Activated CD4-positive, alpha-beta T cell treated with anti-CD3 and anti-CD28 coated beads for 36 hours (primary cell): ENCODE measurements at regions not wholly inside any gene's neighbourhood (a gene's known extent, or its start where the extent isn't known, plus 50 kb on each side); places are given as distances from the start of the nearest gene placed in this dataset.

ENCODE experiments used
- ATAC-seq: fragments of 200-7000 bp; cut with Tn5 transposase; one replicate; pipeline ENCODE4 v1.10.0; 2021; ENCODE audit warnings: mild to moderate bottlenecking, moderate library complexity
- CTCF ChIA-PET: fragments of 350-600 bp; sonication (Branson Sonifier 250); formaldehyde crosslinking; loops from one replicate; lab custom pipeline; 2021; ENCODE audit warnings: antibody characterized with exemption; lab: Charles Lee
- POLR2A ChIA-PET: fragments of 350-600 bp; sonication (Branson Sonifier 250); formaldehyde crosslinking; loops from one replicate; lab custom pipeline; 2021; ENCODE audit warnings: antibody characterized with exemption, inconsistent platforms; lab: Charles Lee
- DNase-seq: peaks from one replicate; pipeline ENCODE4 v3.0.0-alpha.2; 2020
- H3K27ac Mint-ChIP-seq: one replicate; pipeline ENCODE4 v1.8.0; 2021; ENCODE audit warnings: mixed read lengths
- H3K27me3 Mint-ChIP-seq: one replicate; pipeline ENCODE4 v1.8.0; 2021; ENCODE audit warnings: mixed read lengths
- H3K36me3 Mint-ChIP-seq: one replicate; pipeline ENCODE4 v1.8.0; 2021; ENCODE audit warnings: low read depth, mixed read lengths
- H3K4me1 Mint-ChIP-seq: one replicate; pipeline ENCODE4 v1.8.0; 2021; ENCODE audit warnings: mixed read lengths
- H3K4me3 Mint-ChIP-seq: one replicate; pipeline ENCODE4 v1.8.0; 2021; ENCODE audit warnings: mild to moderate bottlenecking, moderate library complexity, mixed read lengths
- H3K9me3 Mint-ChIP-seq: one replicate; pipeline ENCODE4 v1.8.0; 2021; ENCODE audit warnings: low read depth, mixed read lengths
- intact Hi-C, 2 experiments: fragments of 100-400 bp; cut with DNase I in 1 of 2; cut with micrococcal nuclease in 1 of 2; formaldehyde crosslinking; loops; one replicate each; pipeline versions ENCODE4 v1.14.2 to v1.15.1; 2022 to 2024; cut with DNase I, micrococcal nuclease

GRCh38 chr14:53793790-53794505 is 162.7 kb downstream of the BMP4 start:
- intact Hi-C loops: no loop called here
- H3K27me3 Mint-ChIP-seq: no peaks in the 10 kb centered on the region

GRCh38 chr14:53792909-53793308 is 163.7 kb downstream of the BMP4 start:
- Mint-ChIP-seq H3K4me1 (no peaks in the 10 kb centered on the region), H3K4me3 (no peak overlapping the region), H3K27ac (no peak overlapping the region), H3K27me3 (no peaks in the 10 kb centered on the region), H3K9me3 (no peaks in the 10 kb centered on the region), H3K36me3 (no peaks in the 10 kb centered on the region)
- ChIA-PET POLR2A (no interaction called here), CTCF (no interaction called here)
- no peak for ATAC-seq
- intact Hi-C loops: no loop called here
- DNase-seq: no peak

More at GRCh38 chr14:53793790-53794505, 162.7 kb downstream of the BMP4 start:
- ChIA-PET POLR2A (no interaction called here), CTCF (no interaction called here)
- no peak overlapping the region for H3K4me3 Mint-ChIP-seq
- no peak for ATAC-seq
- no peaks in the 10 kb centered on the region for H3K9me3 Mint-ChIP-seq
- no peak overlapping the region for H3K27ac Mint-ChIP-seq
- no peaks in the 10 kb centered on the region for H3K36me3 Mint-ChIP-seq
- no peaks in the 10 kb centered on the region for H3K4me1 Mint-ChIP-seq
- DNase-seq: no peak

- ChIA-PET POLR2A (no interaction called here), CTCF (no interaction called here)
- H3K27me3 Mint-ChIP-seq: no peaks in the 10 kb centered on the region
- no peak for ATAC-seq
- DNase-seq: no peak
- H3K4me3 Mint-ChIP-seq: no peak overlapping the region
- no peaks in the 10 kb centered on the region for H3K36me3 Mint-ChIP-seq
- intact Hi-C loops: no loop called here
- no peak overlapping the region for H3K27ac Mint-ChIP-seq
- no peaks in the 10 kb centered on the region for H3K4me1 Mint-ChIP-seq
- H3K9me3 Mint-ChIP-seq: no peaks in the 10 kb centered on the region
Measured at GRCh38 chr14:53790731-53791500, 165.7 kb downstream of the BMP4 start.

- H3K9me3 Mint-ChIP-seq: peaks cover 3% of the 10 kb centered on the region
- H3K4me1 Mint-ChIP-seq: no peaks in the 10 kb centered on the region
- no peak overlapping the region for H3K27ac Mint-ChIP-seq
- no peaks in the 10 kb centered on the region for H3K27me3 Mint-ChIP-seq
- ATAC-seq (no peak), DNase-seq (no peak)
- POLR2A ChIA-PET: no interaction called here
- H3K36me3 Mint-ChIP-seq: no peaks in the 10 kb centered on the region
- no peak overlapping the region for H3K4me3 Mint-ChIP-seq
- intact Hi-C loops: no loop called here
- CTCF ChIA-PET: no interaction called here
Measured at GRCh38 chr14:53788566-53788965, 168.1 kb downstream of the BMP4 start.

- DNase-seq (no peak), ATAC-seq (no peak)
- intact Hi-C loops: no loop called here
- ChIA-PET CTCF (interaction anchor here (1.3 kb wide), 1 partner anchor 16 kb away, joined by 4 read pairs; no protein-coding TSS in a partner anchor), POLR2A (no interaction called here)
- H3K9me3 Mint-ChIP-seq: peaks cover 3% of the 10 kb centered on the region
- H3K27me3 Mint-ChIP-seq: no peaks in the 10 kb centered on the region
- no peaks in the 10 kb centered on the region for H3K36me3 Mint-ChIP-seq
- H3K4me3 Mint-ChIP-seq: no peak overlapping the region
- H3K4me1 Mint-ChIP-seq: no peaks in the 10 kb centered on the region
- no peak overlapping the region for H3K27ac Mint-ChIP-seq
Measured at GRCh38 chr14:53786045-53786444, 170.6 kb downstream of the BMP4 start.

GRCh38 chr14:53784688-53785087 is 171.9 kb downstream of the BMP4 start:
- intact Hi-C loops: no loop called here
- no peak for DNase-seq
- POLR2A ChIA-PET: no interaction called here
- CTCF ChIA-PET: no interaction called here
- ATAC-seq: no peak
- Mint-ChIP-seq H3K4me3 (no peak overlapping the region), H3K27me3 (no peaks in the 10 kb centered on the region), H3K27ac (no peak overlapping the region), H3K4me1 (no peaks in the 10 kb centered on the region), H3K36me3 (no peaks in the 10 kb centered on the region), H3K9me3 (peaks cover 3% of the 10 kb centered on the region)

- peaks cover 3% of the 10 kb centered on the region for H3K9me3 Mint-ChIP-seq
- H3K4me1 Mint-ChIP-seq: no peaks in the 10 kb centered on the region
- CTCF ChIA-PET: no interaction called here
- H3K36me3 Mint-ChIP-seq: no peaks in the 10 kb centered on the region
- ATAC-seq: no peak
- DNase-seq: no peak
- H3K4me3 Mint-ChIP-seq: no peak overlapping the region
- intact Hi-C loops: no loop called here
- POLR2A ChIA-PET: no interaction called here
- H3K27ac Mint-ChIP-seq: no peak overlapping the region
- no peaks in the 10 kb centered on the region for H3K27me3 Mint-ChIP-seq
Measured at GRCh38 chr14:53783256-53783655, 173.4 kb downstream of the BMP4 start.

GRCh38 chr14:53780051-53780555 is 176.5 kb downstream of the BMP4 start:
- ChIA-PET POLR2A (no interaction called here), CTCF (no interaction called here)
- H3K4me1 Mint-ChIP-seq: no peaks in the 10 kb centered on the region
- no peak for DNase-seq
- intact Hi-C loops: no loop called here
- H3K9me3 Mint-ChIP-seq: peaks cover 3% of the 10 kb centered on the region
- H3K27me3 Mint-ChIP-seq: peaks cover 5% of the 10 kb centered on the region
- ATAC-seq: no peak
- no peak overlapping the region for H3K4me3 Mint-ChIP-seq
- no peak overlapping the region for H3K27ac Mint-ChIP-seq
- H3K36me3 Mint-ChIP-seq: no peaks in the 10 kb centered on the region

GRCh38 chr14:53779301-53779700 is 177.3 kb downstream of the BMP4 start:
- intact Hi-C loops: no loop called here
- Mint-ChIP-seq H3K4me1 (no peaks in the 10 kb centered on the region), H3K9me3 (peaks cover 3% of the 10 kb centered on the region), H3K27ac (no peak overlapping the region), H3K27me3 (peaks cover 5% of the 10 kb centered on the region), H3K36me3 (no peaks in the 10 kb centered on the region), H3K4me3 (no peak overlapping the region)
- ChIA-PET POLR2A (no interaction called here), CTCF (no interaction called here)
- DNase-seq (no peak), ATAC-seq (no peak)

- H3K9me3 Mint-ChIP-seq: no peaks in the 10 kb centered on the region
- ChIA-PET CTCF (no interaction called here), POLR2A (no interaction called here)
- H3K36me3 Mint-ChIP-seq: no peaks in the 10 kb centered on the region
- H3K4me1 Mint-ChIP-seq: no peaks in the 10 kb centered on the region
- DNase-seq (no peak), ATAC-seq (no peak)
- H3K4me3 Mint-ChIP-seq: no peak overlapping the region
- peaks cover 5% of the 10 kb centered on the region for H3K27me3 Mint-ChIP-seq
- intact Hi-C loops: no loop called here
- H3K27ac Mint-ChIP-seq: no peak overlapping the region
Measured at GRCh38 chr14:53778263-53778662, 178.4 kb downstream of the BMP4 start.

GRCh38 chr14:53772936-53773335 is 183.7 kb downstream of the BMP4 start:
- POLR2A ChIA-PET: no interaction called here
- ATAC-seq (no peak), DNase-seq (no peak)
- CTCF ChIA-PET: no interaction called here
- Mint-ChIP-seq H3K4me3 (no peak overlapping the region), H3K36me3 (no peaks in the 10 kb centered on the region), H3K4me1 (no peaks in the 10 kb centered on the region), H3K9me3 (no peaks in the 10 kb centered on the region), H3K27ac (no peak overlapping the region), H3K27me3 (peaks cover 5% of the 10 kb centered on the region)
- intact Hi-C loops: no loop called here

GRCh38 chr14:53767566-53767965 is 189.1 kb downstream of the BMP4 start:
- POLR2A ChIA-PET: no interaction called here
- CTCF ChIA-PET: no interaction called here
- ATAC-seq (no peak), DNase-seq (no peak)
- Mint-ChIP-seq H3K27ac (no peak overlapping the region), H3K27me3 (no peaks in the 10 kb centered on the region), H3K4me1 (no peaks in the 10 kb centered on the region), H3K36me3 (no peaks in the 10 kb centered on the region), H3K9me3 (no peaks in the 10 kb centered on the region), H3K4me3 (no peak overlapping the region)
- intact Hi-C loops: no loop called here
